ENCODE measurements at regions not wholly inside any gene's neighbourhood (a gene's known extent, or its start where the extent isn't known, plus 50 kb on each side); places are given as distances from the start of the nearest gene placed in this dataset.
"Not testable (repeated sequence)": the region's sequence is repeated elsewhere in the genome, so short reads cannot be mapped to it uniquely, and the experiment has no call there.

GRCh38 chr15:20303248-20304171, 238.1 kb downstream of the GOLGA6L6 start:
- POLR2A ChIA-PET, result not testable (repeated sequence)
- peaks cover 3 to 31% of the 10 kb centered on the region in 2 experiments; a peak in 2 of 4 replicates for H3K9me3 ChIP-seq (ENCODE audit: control insufficient read depth in 1 of 2, insufficient read depth in 1 of 2, low read depth in 1 of 2, low read length in 2 of 2)

GRCh38 chr15:20302141-20303069, 239.2 kb downstream of the GOLGA6L6 start:
- H3K79me2 ChIP-seq (ENCODE audit: insufficient read depth, low read length); intact Hi-C loops (cut with micrococcal nuclease); H3K36me3 ChIP-seq (ENCODE audit: control insufficient read depth in 1 of 2, insufficient read depth in 2 of 2, low read length in 2 of 2); H3K27me3 ChIP-seq (ENCODE audit: insufficient read depth, low read length); ATAC-seq; POLR2A ChIA-PET; H3K9me2 ChIP-seq (ENCODE audit: insufficient read depth); CTCF ChIA-PET; H3K9ac ChIP-seq (ENCODE audit: low read length); H3K4me3 ChIP-seq (replicated peaks in 1 of 2; ENCODE audit: low read depth in 1 of 2, low read length in 2 of 2); DNase-seq (ENCODE audit: low read depth, low spot score); H3K27ac ChIP-seq (ENCODE audit: low read depth, low read length); H2AFZ ChIP-seq (ENCODE audit: low read depth, low read length, poor library complexity, severe bottlenecking); RAD21 ChIA-PET (ENCODE audit: low non-redundant PET in 1 of 2, low total read pairs in 2 of 2, uncharacterized antibody in 2 of 2, unreplicated experiment in 2 of 2); H4K20me1 ChIP-seq (ENCODE audit: insufficient read depth); BruUV-seq (replicated peaks); H3K4me1 ChIP-seq (ENCODE audit: control insufficient read depth in 1 of 2, insufficient read depth in 2 of 2, low read length in 2 of 2); H3K4me2 ChIP-seq (ENCODE audit: low read length): not testable (repeated sequence)
- H3K9me3 ChIP-seq (ENCODE audit: control insufficient read depth in 1 of 2, insufficient read depth in 1 of 2, low read depth in 1 of 2, low read length in 2 of 2), result peaks cover 3 to 28% of the 10 kb centered on the region in 2 experiments; a peak in 2 of 4 replicates

More at GRCh38 chr15:20303248-20304171, 238.1 kb downstream of the GOLGA6L6 start:
- H3K36me3 ChIP-seq (ENCODE audit: control insufficient read depth in 1 of 2, insufficient read depth in 2 of 2, low read length in 2 of 2); H3K4me1 ChIP-seq (ENCODE audit: control insufficient read depth in 1 of 2, insufficient read depth in 2 of 2, low read length in 2 of 2); intact Hi-C loops (cut with micrococcal nuclease); H4K20me1 ChIP-seq (ENCODE audit: insufficient read depth); DNase-seq (ENCODE audit: low read depth, low spot score); CTCF ChIA-PET; H3K4me2 ChIP-seq (ENCODE audit: low read length); H3K79me2 ChIP-seq (ENCODE audit: insufficient read depth, low read length); RAD21 ChIA-PET (ENCODE audit: low non-redundant PET in 1 of 2, low total read pairs in 2 of 2, uncharacterized antibody in 2 of 2, unreplicated experiment in 2 of 2); H3K4me3 ChIP-seq (replicated peaks in 1 of 2; ENCODE audit: low read depth in 1 of 2, low read length in 2 of 2); H2AFZ ChIP-seq (ENCODE audit: low read depth, low read length, poor library complexity, severe bottlenecking); H3K27ac ChIP-seq (ENCODE audit: low read depth, low read length); H3K9ac ChIP-seq (ENCODE audit: low read length); ATAC-seq; H3K9me2 ChIP-seq (ENCODE audit: insufficient read depth); BruUV-seq (replicated peaks); H3K27me3 ChIP-seq (ENCODE audit: insufficient read depth, low read length): not testable (repeated sequence)

DNA sequence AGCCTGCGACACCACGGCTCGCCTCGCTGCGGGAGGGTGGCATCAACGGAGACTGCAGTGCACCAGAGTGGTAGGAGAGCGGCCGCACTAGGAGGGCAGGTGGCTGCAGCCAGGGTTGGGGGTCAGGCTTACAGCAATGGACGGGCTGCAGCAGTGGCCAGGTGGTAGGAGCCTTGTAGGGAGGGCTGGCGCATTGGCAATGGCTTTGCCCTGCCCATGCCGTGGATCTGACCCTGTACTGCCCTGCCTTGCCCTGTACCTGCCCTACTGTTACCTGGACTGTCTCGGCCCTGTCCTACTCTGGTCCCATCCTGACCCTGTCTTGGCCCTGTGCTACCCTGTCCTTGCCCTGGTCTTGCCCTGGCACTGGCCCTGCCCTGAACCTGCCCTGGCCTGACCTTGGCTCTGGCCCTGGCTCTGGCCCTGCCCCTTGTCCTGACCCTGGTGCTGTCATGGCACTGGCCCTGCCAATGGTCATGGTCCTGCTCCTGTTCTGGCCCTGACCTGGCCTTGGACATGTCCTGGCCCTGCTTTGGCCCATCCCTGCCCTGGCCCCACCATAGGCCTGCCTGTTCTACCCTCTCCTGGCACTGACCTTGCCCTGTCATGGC, 240.0 kb downstream of the GOLGA6L6 start:
- ATAC-seq; POLR2A ChIA-PET; H3K27ac ChIP-seq (ENCODE audit: low read depth, low read length); H3K27me3 ChIP-seq (ENCODE audit: insufficient read depth, low read length); H3K9ac ChIP-seq (ENCODE audit: low read length); DNase-seq (ENCODE audit: low read depth, low spot score); H3K9me2 ChIP-seq (ENCODE audit: insufficient read depth); BruUV-seq (replicated peaks); H3K4me1 ChIP-seq (ENCODE audit: control insufficient read depth in 1 of 2, insufficient read depth in 2 of 2, low read length in 2 of 2); H4K20me1 ChIP-seq (ENCODE audit: insufficient read depth); H3K79me2 ChIP-seq (ENCODE audit: insufficient read depth, low read length); intact Hi-C loops (cut with micrococcal nuclease); H2AFZ ChIP-seq (ENCODE audit: low read depth, low read length, poor library complexity, severe bottlenecking); H3K4me2 ChIP-seq (ENCODE audit: low read length); RAD21 ChIA-PET (ENCODE audit: low non-redundant PET in 1 of 2, low total read pairs in 2 of 2, uncharacterized antibody in 2 of 2, unreplicated experiment in 2 of 2); H3K36me3 ChIP-seq (ENCODE audit: control insufficient read depth in 1 of 2, insufficient read depth in 2 of 2, low read length in 2 of 2); H3K4me3 ChIP-seq (replicated peaks in 1 of 2; ENCODE audit: low read depth in 1 of 2, low read length in 2 of 2); CTCF ChIA-PET: not testable (repeated sequence)
- peaks cover 8 to 24% of the 10 kb centered on the region in 2 experiments; a peak in 2 of 4 replicates for H3K9me3 ChIP-seq (ENCODE audit: control insufficient read depth in 1 of 2, insufficient read depth in 1 of 2, low read depth in 1 of 2, low read length in 2 of 2)

- H3K4me3 ChIP-seq (replicated peaks in 1 of 2; ENCODE audit: low read depth in 1 of 2, low read length in 2 of 2); CTCF ChIA-PET; H4K20me1 ChIP-seq (ENCODE audit: insufficient read depth); H2AFZ ChIP-seq (ENCODE audit: low read depth, low read length, poor library complexity, severe bottlenecking); POLR2A ChIA-PET; H3K27me3 ChIP-seq (ENCODE audit: insufficient read depth, low read length); H3K79me2 ChIP-seq (ENCODE audit: insufficient read depth, low read length); H3K4me2 ChIP-seq (ENCODE audit: low read length); H3K9me2 ChIP-seq (ENCODE audit: insufficient read depth); H3K9ac ChIP-seq (ENCODE audit: low read length); BruUV-seq (replicated peaks); RAD21 ChIA-PET (ENCODE audit: low non-redundant PET in 1 of 2, low total read pairs in 2 of 2, uncharacterized antibody in 2 of 2, unreplicated experiment in 2 of 2); ATAC-seq; H3K27ac ChIP-seq (ENCODE audit: low read depth, low read length); intact Hi-C loops (cut with micrococcal nuclease); DNase-seq (ENCODE audit: low read depth, low spot score); H3K4me1 ChIP-seq (ENCODE audit: control insufficient read depth in 1 of 2, insufficient read depth in 2 of 2, low read length in 2 of 2); H3K36me3 ChIP-seq (ENCODE audit: control insufficient read depth in 1 of 2, insufficient read depth in 2 of 2, low read length in 2 of 2): not testable (repeated sequence)
- H3K9me3 ChIP-seq (ENCODE audit: control insufficient read depth in 1 of 2, insufficient read depth in 1 of 2, low read depth in 1 of 2, low read length in 2 of 2), result peaks cover 8 to 23% of the 10 kb centered on the region in 2 experiments; a peak in 2 of 4 replicates
Measured at GRCh38 chr15:20301041-20301390, 240.6 kb downstream of the GOLGA6L6 start.

Measured in HCT116 (cell line).